Esophagus squamous epithelium (tissue), 4 donors: ENCODE measurements at regions not wholly inside any gene's neighbourhood (a gene's known extent, or its start where the extent isn't known, plus 50 kb on each side); places are given as distances from the start of the nearest gene placed in this dataset.

ENCODE experiments used
- CTCF ChIP-seq, 6 experiments: fragments of 450-650 bp in 4 of 6; fragments of 200-600 bp in 2 of 6; sonication (generic) in 2 of 6; IDR thresholded peaks; one replicate each; pipeline ENCODE4 v1.5.1; 2016 to 2019; ENCODE audit warnings: antibody characterized with exemption in 6 of 6, mild to moderate bottlenecking in 4 of 6, moderate library complexity in 4 of 6
- POLR2A ChIP-seq, 4 donors: fragments of 450-650 bp; IDR thresholded peaks; one replicate each; pipeline ENCODE4 v1.6.1; 2017; ENCODE audit warnings: antibody characterized with exemption in 4 of 4, mild to moderate bottlenecking in 4 of 4, moderate library complexity in 3 of 4

GRCh38 chr2:146898083-146898482, 946.7 kb upstream of the ACVR2A start:
- TF ChIP-seq CTCF (IDR thresholded peaks at IDR 0.05) (no peak), POLR2A (IDR thresholded peaks at IDR 0.05) (no peak)
